SJCRH30 (cell line): ENCODE measurements at regions not wholly inside any gene's neighbourhood (a gene's known extent, or its start where the extent isn't known, plus 50 kb on each side); places are given as distances from the start of the nearest gene placed in this dataset.

ENCODE experiments used
- DNase-seq, 2 experiments: peaks; one replicate each; pipeline ENCODE4 v3.0.0-alpha.2; 2015 to 2020
- H3K27ac ChIP-seq: fragments of 250-450 bp; sonication (Bioruptor Pico); 2 replicates; pipeline ENCODE4 v1.5.1; 2020; ENCODE audit warnings: mild to moderate bottlenecking, moderate library complexity
- H3K27me3 ChIP-seq: fragments of 250-450 bp; sonication (Bioruptor Pico); 2 replicates; pipeline ENCODE4 v1.5.1; 2020; ENCODE audit warnings: mild to moderate bottlenecking, moderate library complexity
- H3K36me3 ChIP-seq: fragments of 250-450 bp; sonication (Bioruptor Pico); 2 replicates; pipeline ENCODE4 v1.5.1; 2020; ENCODE audit warnings: mild to moderate bottlenecking, moderate library complexity
- H3K4me1 ChIP-seq: fragments of 250-450 bp; sonication (Bioruptor Pico); 2 replicates; pipeline ENCODE4 v1.5.1; 2020; ENCODE audit warnings: mild to moderate bottlenecking, moderate library complexity
- H3K4me3 ChIP-seq: fragments of 250-450 bp; sonication (Bioruptor Pico); 2 replicates; pipeline ENCODE4 v1.5.1; 2020; ENCODE audit warnings: mild to moderate bottlenecking, moderate library complexity
- H3K9me3 ChIP-seq: fragments of 250-450 bp; sonication (Bioruptor Pico); replicated peaks from 2 replicates; pipeline ENCODE4 v1.5.1; 2020; ENCODE audit warnings: mild to moderate bottlenecking, moderate library complexity

GRCh38 chr21:29242201-29242600 is 56.5 kb upstream of the BACH1 start:
- H3K36me3 ChIP-seq, result no peaks in the 10 kb centered on the region
- no peaks in the 10 kb centered on the region for H3K27me3 ChIP-seq
- no peaks in the 10 kb centered on the region for H3K9me3 ChIP-seq
- no peak overlapping the region for H3K4me3 ChIP-seq
- no peak overlapping the region for H3K27ac ChIP-seq
- no peak for DNase-seq
- no peaks in the 10 kb centered on the region; the same call in 1 of the 2 replicates for H3K4me1 ChIP-seq

- H3K27ac ChIP-seq, result no peak overlapping the region
- no peaks in the 10 kb centered on the region for H3K36me3 ChIP-seq
- H3K27me3 ChIP-seq, result no peaks in the 10 kb centered on the region
- no peak overlapping the region for H3K4me3 ChIP-seq
- DNase-seq, result no peak
- no peaks in the 10 kb centered on the region for H3K9me3 ChIP-seq
- no peaks in the 10 kb centered on the region; the same call in 1 of the 2 replicates for H3K4me1 ChIP-seq
Measured at GRCh38 chr21:29243188-29243587, 55.5 kb upstream of the BACH1 start.

GRCh38 chr21:29245104-29245643 is 53.5 kb upstream of the BACH1 start:
- DNase-seq, result no peak
- H3K27ac ChIP-seq, result no peak overlapping the region
- H3K4me3 ChIP-seq, result no peak overlapping the region

GRCh38 chr21:29245863-29246262 is 52.9 kb upstream of the BACH1 start:
- no peak overlapping the region for H3K4me3 ChIP-seq
- H3K9me3 ChIP-seq, result no peaks in the 10 kb centered on the region
- no peaks in the 10 kb centered on the region for H3K27me3 ChIP-seq
- H3K36me3 ChIP-seq, result no peaks in the 10 kb centered on the region
- no peak overlapping the region for H3K27ac ChIP-seq
- no peaks in the 10 kb centered on the region for H3K4me1 ChIP-seq
- DNase-seq, result no peak

More at GRCh38 chr21:29245104-29245643, 53.5 kb upstream of the BACH1 start:
- H3K9me3 ChIP-seq, result no peaks in the 10 kb centered on the region
- H3K27me3 ChIP-seq, result no peaks in the 10 kb centered on the region
- H3K36me3 ChIP-seq, result no peaks in the 10 kb centered on the region
- no peaks in the 10 kb centered on the region for H3K4me1 ChIP-seq

- no peaks in the 10 kb centered on the region for H3K4me1 ChIP-seq
- H3K36me3 ChIP-seq, result no peaks in the 10 kb centered on the region
- no peak overlapping the region for H3K4me3 ChIP-seq
- DNase-seq, result no peak
- no peak overlapping the region for H3K27ac ChIP-seq
- H3K9me3 ChIP-seq, result no peaks in the 10 kb centered on the region
- no peaks in the 10 kb centered on the region for H3K27me3 ChIP-seq
Measured at GRCh38 chr21:29246614-29247013, 52.1 kb upstream of the BACH1 start.

GRCh38 chr21:29248124-29248523 is 50.6 kb upstream of the BACH1 start:
- H3K27me3 ChIP-seq, result no peaks in the 10 kb centered on the region
- no peaks in the 10 kb centered on the region for H3K36me3 ChIP-seq
- H3K4me1 ChIP-seq, result no peaks in the 10 kb centered on the region
- no peaks in the 10 kb centered on the region; the same call in 1 of the 2 replicates for H3K9me3 ChIP-seq
- no peak overlapping the region for H3K4me3 ChIP-seq
- H3K27ac ChIP-seq, result no peak overlapping the region
- no peak for DNase-seq
